Spinal cord (tissue), 9 donors: ENCODE measurements at regions not wholly inside any gene's neighbourhood (a gene's known extent, or its start where the extent isn't known, plus 50 kb on each side); places are given as distances from the start of the nearest gene placed in this dataset.

Source experiments
- DNase-seq, 6 donors: peaks; one replicate each; pipeline versions ENCODE4 v3.0.0 to v3.0.0-alpha.2; 2013 to 2015; ENCODE audit warnings: low spot score in 6 of 6, low read depth in 4 of 6
- H3K27ac ChIP-seq: one replicate; pipeline ENCODE4 v1.5.1; 2013; ENCODE audit warnings: low read depth, low read length, control low read depth
- H3K27me3 ChIP-seq: one replicate; pipeline ENCODE4 v1.6.1; 2013; ENCODE audit warnings: low read length; ENCODE audit not compliant: control insufficient read depth, insufficient read depth
- H3K36me3 ChIP-seq: one replicate; pipeline ENCODE4 v1.6.1; 2013; ENCODE audit warnings: low read length; ENCODE audit not compliant: control insufficient read depth, insufficient read depth
- H3K4me1 ChIP-seq: one replicate; pipeline ENCODE4 v1.6.1; 2013; ENCODE audit warnings: low read length; ENCODE audit not compliant: control insufficient read depth, insufficient read depth
- H3K4me3 ChIP-seq: one replicate; pipeline ENCODE4 v1.5.1; 2013; ENCODE audit warnings: low read depth, low read length, control low read depth
- H3K9me3 ChIP-seq: one replicate; pipeline ENCODE4 v1.6.1; 2013; ENCODE audit warnings: low read length; ENCODE audit not compliant: control insufficient read depth, insufficient read depth
- WGBS: methylation state at CpG from one replicate; pipeline ENCODE4 v1.1.5; 2013; ENCODE audit warnings: missing lambda C conversion rate; ENCODE audit not compliant: insufficient coverage; 5-methylcytosine and 5-hydroxymethylcytosine counted together
- donor health status: healthy.

DNA sequence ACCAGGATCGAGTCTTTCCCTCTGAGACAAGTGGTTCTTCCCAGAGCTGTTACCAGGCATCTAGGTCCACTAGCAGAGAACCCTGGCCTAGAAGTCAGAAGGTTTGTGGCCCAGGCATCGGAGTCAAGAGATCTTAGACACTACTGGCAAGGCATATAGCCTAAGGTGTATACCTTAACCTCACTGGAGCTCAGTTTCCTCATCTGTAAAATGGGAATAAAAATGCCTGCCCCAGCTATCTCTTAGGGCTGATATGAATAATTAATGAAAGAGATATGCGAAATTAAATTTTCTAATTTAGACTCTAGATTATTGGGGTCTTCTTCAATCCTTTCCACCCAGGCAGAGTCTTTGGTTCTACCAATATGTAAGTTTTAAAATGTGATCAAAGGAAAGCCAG, 60.5 kb upstream of the NLK start:
- no peak overlapping the region for H3K27ac ChIP-seq
- WGBS: 72% methylated on average over 2 of the region's 3 CpGs
- no peak overlapping the region for H3K4me3 ChIP-seq
- no peaks in the 10 kb centered on the region for H3K9me3 ChIP-seq
- DNase-seq: no peak
- peaks cover 8% of the 10 kb centered on the region for H3K4me1 ChIP-seq
- H3K27me3 ChIP-seq: no peaks in the 10 kb centered on the region
- no peaks in the 10 kb centered on the region for H3K36me3 ChIP-seq

DNA sequence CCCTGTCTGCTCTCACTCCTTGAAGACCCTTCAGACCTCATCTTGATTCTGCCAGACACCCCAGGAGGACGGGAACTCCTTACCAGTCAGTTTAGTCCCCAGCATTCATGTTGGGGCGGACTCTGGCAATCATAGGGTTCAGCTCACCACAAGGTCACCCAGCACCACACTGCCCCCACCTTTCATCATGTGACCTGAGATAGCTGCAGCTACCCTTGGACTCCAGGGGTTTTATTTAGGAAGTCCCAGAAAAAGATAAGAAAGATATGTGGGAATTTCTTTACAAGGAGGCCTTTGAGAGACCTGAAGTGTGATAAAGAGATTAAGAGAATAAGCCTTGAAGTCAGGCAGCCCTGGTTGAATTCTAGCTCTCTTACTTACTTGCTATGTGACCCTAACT, 59.8 kb upstream of the NLK start:
- peaks cover 8% of the 10 kb centered on the region for H3K4me1 ChIP-seq
- no peaks in the 10 kb centered on the region for H3K9me3 ChIP-seq
- H3K27me3 ChIP-seq: no peaks in the 10 kb centered on the region
- no peak for DNase-seq
- H3K36me3 ChIP-seq: no peaks in the 10 kb centered on the region
- H3K4me3 ChIP-seq: no peak overlapping the region
- WGBS: 82% methylated on average over 1 of the region's 2 CpGs
- H3K27ac ChIP-seq: no peak overlapping the region

DNA sequence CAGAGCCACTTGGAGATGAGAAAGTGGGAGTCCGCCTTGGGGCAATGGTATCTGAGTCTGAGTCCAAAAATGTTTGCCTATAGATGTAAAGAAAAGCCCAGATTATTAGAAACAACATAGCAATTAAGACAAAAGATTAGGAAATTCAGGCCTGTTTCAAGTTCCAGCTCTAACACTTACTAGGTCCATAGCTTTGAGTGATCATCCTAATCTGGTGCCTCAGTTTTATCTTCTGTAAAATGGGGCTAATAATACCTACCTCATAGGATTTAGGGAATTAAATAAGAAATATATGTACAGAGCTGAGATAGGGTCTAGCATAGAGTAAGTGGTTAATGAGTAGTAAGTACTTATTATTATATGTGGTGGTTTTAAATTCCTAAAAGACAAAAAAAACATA, 58.6 kb upstream of the NLK start:
- WGBS: no CpG with 5 or more reads among the region's 1 CpG
- Histone ChIP-seq H3K36me3 (no peaks in the 10 kb centered on the region), H3K4me3 (no peak overlapping the region), H3K27ac (no peak overlapping the region), H3K27me3 (no peaks in the 10 kb centered on the region), H3K4me1 (peaks cover 8% of the 10 kb centered on the region), H3K9me3 (no peaks in the 10 kb centered on the region)
- DNase-seq: no peak

DNA sequence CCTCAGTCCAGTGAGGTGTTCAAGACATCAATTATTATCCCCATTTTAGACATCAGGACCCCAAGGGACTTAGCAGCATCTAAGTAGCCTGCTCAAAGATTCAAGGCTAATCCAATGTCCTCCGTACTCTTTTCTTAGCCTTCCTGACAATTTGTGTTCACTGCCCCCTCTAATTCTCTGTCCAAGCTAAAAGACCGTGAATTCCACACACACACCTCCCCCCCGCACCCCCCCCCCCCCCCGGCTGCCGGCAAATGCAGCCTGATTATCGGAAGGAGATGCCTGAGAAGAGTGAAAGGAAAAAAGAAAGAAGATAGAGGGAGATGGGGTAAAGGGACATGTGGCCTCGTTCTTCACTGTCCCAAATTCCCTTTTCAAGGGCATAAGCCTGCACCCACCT, 58.1 kb upstream of the NLK start:
- DNase-seq: no peak
- Histone ChIP-seq H3K27ac (no peak overlapping the region), H3K4me1 (peaks cover 8% of the 10 kb centered on the region), H3K4me3 (no peak overlapping the region), H3K36me3 (no peaks in the 10 kb centered on the region), H3K9me3 (no peaks in the 10 kb centered on the region), H3K27me3 (no peaks in the 10 kb centered on the region)
- no CpG with 5 or more reads among the region's 7 CpGs for WGBS

DNA sequence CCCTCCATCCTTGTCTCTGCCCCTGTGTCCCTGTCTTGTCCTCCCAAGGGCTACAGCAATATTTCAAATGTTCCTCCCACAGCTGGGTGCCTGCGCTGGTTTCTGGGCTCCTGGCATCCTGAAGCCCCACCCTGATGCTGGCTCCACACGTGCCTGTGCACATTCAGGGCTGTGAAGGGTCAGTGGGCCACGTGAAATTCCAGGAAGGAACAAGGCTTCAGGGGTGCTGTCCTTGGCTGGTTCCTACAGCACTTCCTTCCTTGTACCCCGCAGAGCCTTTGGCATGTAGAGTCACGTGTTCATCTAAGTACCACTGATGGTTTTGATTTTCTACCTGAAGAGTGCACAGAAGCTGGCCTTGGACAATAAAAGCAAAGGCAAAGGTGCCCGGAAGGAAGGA, 57.7 kb upstream of the NLK start:
- Histone ChIP-seq H3K36me3 (no peaks in the 10 kb centered on the region), H3K4me3 (no peak overlapping the region), H3K9me3 (no peaks in the 10 kb centered on the region), H3K27me3 (no peaks in the 10 kb centered on the region), H3K4me1 (peaks cover 8% of the 10 kb centered on the region), H3K27ac (no peak overlapping the region)
- WGBS: 61% methylated on average over 5 of the region's 6 CpGs
- no peak for DNase-seq

DNA sequence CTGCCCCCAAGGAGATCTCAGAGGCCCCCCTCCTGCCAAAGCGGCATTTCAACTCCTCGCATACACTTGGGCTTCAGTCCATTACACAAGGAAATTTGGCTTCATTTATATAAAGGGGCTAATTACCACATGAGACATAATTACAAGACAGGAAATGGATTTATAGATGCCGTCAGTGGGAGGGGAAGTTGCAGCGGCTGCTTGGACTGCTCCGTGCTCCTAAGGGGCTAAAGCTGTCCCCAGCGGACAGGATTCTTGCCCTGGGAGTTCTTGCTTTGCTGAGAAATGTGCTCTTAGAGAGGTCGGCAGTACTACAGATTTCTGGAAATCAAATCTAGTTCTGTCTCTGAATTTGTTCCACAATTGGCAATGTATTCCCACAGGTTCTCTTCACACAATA, 57.2 kb upstream of the NLK start:
- no peaks in the 10 kb centered on the region for H3K27me3 ChIP-seq
- H3K4me1 ChIP-seq: peaks cover 8% of the 10 kb centered on the region
- H3K27ac ChIP-seq: no peak overlapping the region
- H3K36me3 ChIP-seq: no peaks in the 10 kb centered on the region
- peak in 2 of 6 donors; percentile 20 to 39 for DNase-seq
- H3K9me3 ChIP-seq: no peaks in the 10 kb centered on the region
- WGBS: 46% methylated on average over 4 of the region's 7 CpGs
- H3K4me3 ChIP-seq: no peak overlapping the region

DNA sequence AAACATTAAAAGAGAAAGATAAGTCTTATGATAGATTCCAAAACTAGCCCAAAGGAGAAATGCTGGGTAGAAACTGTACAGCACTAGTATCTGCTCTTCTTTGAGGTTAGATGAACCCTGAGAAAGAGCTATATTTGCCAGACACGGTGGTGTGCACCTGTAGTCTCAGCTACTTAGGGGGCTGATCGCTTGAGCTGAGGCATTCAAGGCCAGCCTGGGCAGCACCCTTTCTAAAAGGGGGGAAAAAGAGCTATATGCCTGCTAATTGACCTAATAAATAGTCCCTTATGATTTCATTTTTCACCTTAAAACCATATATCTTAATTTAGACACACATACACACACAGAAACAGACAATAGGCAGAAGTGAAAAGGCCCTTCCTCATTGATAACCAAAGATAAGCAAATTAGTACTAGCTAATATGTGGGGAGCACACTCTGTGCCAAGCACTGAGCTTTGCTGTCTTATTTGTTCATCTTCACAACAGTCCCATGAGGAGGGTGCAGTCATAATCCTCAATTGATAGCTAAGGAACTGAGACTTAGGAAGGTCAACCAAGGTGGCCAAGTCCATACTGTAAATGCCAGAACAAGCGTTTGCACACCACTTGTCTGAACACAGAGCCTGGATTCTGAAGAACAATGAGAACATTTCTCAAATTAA, 56.6 kb upstream of the NLK start:
- H3K4me1 ChIP-seq: peaks cover 8% of the 10 kb centered on the region
- H3K4me3 ChIP-seq: no peak overlapping the region
- H3K27ac ChIP-seq: no peak overlapping the region
- no peaks in the 10 kb centered on the region for H3K36me3 ChIP-seq
- H3K27me3 ChIP-seq: no peaks in the 10 kb centered on the region
- H3K9me3 ChIP-seq: no peaks in the 10 kb centered on the region
- WGBS: 67% methylated on average over 1 of the region's 3 CpGs
- DNase-seq: no peak

DNA sequence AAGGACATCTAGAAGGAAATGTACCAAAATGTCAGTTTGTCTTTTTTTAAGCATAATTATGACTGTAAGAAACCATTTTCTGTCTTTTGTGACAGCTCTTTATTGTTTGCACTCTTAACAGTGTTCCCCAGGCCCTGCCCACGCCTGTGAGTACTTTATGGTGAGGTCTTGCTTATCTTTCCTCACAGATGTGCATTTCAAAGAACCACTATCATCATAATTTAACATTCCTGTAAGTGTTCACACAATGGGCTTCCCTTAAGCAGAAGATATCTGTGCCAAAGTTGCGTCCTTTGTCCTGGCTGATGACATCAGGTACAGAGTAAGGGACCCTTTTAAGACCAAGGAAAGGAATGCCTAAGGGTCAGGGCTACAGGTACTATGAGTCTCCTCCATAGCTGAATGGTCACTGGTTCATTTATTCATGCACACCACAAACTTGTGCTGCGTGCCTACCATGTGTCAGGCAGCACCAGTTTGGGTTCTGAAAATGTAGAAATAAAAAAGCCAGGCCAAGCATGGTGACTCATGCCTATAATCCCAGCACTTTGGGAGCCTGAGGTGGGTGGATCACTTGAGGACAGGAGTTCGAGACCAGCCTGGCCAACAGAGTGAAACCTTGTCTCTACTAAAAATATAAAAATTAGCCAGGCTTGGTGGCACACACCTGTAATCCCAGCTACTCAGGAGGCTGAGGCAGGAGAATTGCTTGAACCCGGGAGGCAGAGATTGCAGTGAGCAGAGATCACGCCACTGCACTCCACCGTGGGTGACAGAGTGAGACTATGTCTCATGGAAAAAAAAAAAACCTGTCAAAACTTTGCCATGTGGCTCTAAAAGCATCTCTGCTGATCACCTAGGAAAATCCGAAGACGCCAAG, 55.4 kb upstream of the NLK start:
- no peak overlapping the region for H3K27ac ChIP-seq
- no peaks in the 10 kb centered on the region for H3K36me3 ChIP-seq
- H3K4me1 ChIP-seq: peaks cover 8% of the 10 kb centered on the region
- WGBS: 94% methylated on average over 7 of the region's 9 CpGs
- no peak for DNase-seq
- H3K27me3 ChIP-seq: no peaks in the 10 kb centered on the region
- H3K4me3 ChIP-seq: no peak overlapping the region
- no peaks in the 10 kb centered on the region for H3K9me3 ChIP-seq

DNA sequence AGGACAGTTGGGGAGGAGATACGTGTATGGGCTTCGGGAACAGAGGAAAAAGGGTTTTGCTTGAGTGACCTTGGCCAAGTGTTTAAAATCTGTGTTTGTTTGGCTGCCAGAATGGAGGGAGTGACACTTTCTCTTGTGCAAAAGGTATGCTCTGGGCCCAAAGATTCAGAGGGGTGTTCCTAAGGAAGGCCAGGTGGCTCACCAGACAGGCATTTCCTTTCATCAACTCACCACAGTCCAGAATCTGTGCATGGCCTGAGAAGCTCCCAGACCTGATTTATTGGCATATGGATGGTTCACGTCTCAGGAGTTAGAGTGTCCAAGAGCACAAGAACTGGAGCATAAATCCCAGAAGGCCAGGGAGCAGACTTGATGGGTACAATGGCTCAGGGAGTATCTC, 53.4 kb upstream of the NLK start:
- Histone ChIP-seq H3K36me3 (no peaks in the 10 kb centered on the region), H3K27me3 (no peaks in the 10 kb centered on the region), H3K9me3 (no peaks in the 10 kb centered on the region), H3K4me3 (no peak overlapping the region), H3K4me1 (peaks cover 8% of the 10 kb centered on the region), H3K27ac (no peak overlapping the region)
- DNase-seq: no peak
- WGBS: 89% methylated on average over 3 of the region's 3 CpGs

DNA sequence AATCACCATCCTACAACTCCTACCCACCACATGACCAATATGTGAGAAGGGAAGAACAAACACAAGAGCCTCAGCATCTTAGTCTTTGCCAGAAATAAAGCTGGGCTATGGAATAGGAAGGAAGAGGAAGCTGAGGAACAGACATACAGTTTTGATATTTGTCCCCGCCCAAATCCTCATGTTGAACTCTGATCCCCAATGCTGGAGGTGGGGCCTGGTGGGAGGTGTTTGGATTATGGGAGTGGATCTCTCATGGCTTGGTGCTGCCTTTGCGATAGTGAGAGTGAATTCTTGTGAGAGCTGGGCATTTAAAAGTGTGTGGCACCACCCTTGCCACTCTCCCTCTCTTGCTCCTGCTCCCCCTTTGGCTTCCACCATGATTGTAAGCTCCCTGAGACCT, 52.4 kb upstream of the NLK start:
- Histone ChIP-seq H3K27ac (no peak overlapping the region), H3K4me3 (no peak overlapping the region), H3K27me3 (no peaks in the 10 kb centered on the region), H3K36me3 (no peaks in the 10 kb centered on the region), H3K4me1 (peaks cover 4% of the 10 kb centered on the region), H3K9me3 (no peaks in the 10 kb centered on the region)
- 100% methylated on average over 1 of the region's 2 CpGs for WGBS
- DNase-seq: no peak
